GOT3 (cell line): ENCODE measurements at regions not wholly inside any gene's neighbourhood (a gene's known extent, or its start where the extent isn't known, plus 50 kb on each side); places are given as distances from the start of the nearest gene placed in this dataset.

Source experiments
- DNase-seq: peaks from one replicate; lab custom pipeline; 2025; ENCODE audit warnings: mixed read lengths; lab: John Stamatoyannopoulos, UW

GRCh38 chr1:60350531-60350930, 277.0 kb upstream of the C1orf87 start:
- DNase-seq, result no peak

DNA sequence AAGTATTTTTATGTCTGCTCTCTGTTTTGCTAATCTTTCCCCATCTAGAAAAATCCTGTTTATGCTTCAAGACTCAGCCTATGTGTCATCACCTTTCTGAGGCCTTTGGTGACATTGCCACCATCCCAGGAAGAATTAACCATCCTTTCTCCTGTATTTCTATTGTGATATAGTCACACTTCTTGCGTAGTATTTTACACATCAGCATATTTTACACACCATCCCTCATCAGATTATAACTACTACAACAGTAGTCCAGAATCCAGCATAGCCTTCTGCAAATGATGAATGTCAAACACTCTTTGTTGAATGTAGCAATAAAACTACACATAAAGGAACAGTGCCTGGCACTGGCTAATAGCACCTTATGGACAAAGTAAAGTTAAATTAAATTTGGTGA, 275.3 kb upstream of the C1orf87 start:
- DNase-seq, result no peak

- no peak for DNase-seq
These were observed 272.1 kb upstream of the C1orf87 start for GRCh38 chr1:60345621-60346020.

DNA sequence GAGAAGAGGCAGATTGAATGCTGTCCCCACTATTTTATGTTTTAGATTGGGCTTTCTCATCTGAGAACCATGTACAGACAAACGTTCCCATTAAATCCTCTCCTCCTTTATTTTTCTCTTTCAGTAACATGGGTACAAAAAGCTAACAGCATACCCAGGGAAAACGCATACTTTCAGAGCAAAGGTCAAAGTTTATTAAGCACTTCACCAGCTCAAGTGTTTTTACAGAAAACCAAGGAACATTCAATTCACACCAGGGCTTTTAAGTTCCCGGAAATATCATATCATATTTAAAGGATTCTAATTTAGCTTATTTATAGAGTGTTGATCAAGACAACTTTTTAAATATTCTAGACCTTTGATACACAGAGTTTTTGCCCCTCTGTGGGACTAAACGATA, 271.5 kb upstream of the C1orf87 start:
- DNase-seq, result no peak

- DNase-seq, result no peak
These were observed 270.2 kb upstream of the C1orf87 start for GRCh38 chr1:60343736-60344135.

DNA sequence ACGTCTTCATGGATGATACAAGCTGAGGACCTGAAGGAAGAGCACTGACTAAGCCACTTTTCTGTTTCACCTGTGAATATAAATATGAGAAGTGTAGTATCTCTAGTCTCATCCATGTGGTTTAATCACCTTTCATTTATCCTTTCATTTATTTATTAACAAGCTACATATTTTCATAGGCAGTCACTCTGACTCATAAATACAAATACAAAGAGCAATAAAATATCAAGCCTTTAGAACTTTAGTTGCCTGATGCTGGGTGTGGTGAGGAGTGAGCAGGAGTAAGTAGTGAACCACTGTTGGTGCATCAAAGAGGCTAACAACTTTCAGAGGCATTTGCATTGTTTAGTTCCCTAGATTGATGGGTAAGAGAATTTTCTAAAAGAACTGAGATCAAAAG, 269.0 kb upstream of the C1orf87 start:
- no peak for DNase-seq

GRCh38 chr1:60341274-60341673, 267.7 kb upstream of the C1orf87 start:
- no peak for DNase-seq

GRCh38 chr1:60331647-60332046, 258.1 kb upstream of the C1orf87 start:
- DNase-seq, result no peak

DNA sequence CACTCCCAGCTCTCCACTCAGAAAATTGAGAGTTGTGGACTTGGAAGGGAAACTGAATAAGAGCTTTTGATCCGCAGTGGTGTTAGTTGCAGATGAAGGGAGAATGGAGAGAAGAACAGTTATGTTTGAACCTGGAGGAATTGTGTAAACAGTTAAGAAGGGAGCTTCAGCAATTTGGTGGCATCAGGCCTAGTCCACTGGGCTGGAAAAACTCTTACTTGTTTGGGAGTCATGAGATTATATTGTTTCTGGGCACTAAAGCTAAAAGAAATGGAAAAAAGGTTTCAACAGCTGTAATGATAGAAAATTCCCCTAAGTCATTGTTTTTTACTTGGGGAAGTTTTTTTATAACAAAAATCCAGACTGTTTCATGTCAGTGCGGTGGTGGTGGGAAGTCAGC, 256.1 kb upstream of the C1orf87 start:
- no peak for DNase-seq

DNA sequence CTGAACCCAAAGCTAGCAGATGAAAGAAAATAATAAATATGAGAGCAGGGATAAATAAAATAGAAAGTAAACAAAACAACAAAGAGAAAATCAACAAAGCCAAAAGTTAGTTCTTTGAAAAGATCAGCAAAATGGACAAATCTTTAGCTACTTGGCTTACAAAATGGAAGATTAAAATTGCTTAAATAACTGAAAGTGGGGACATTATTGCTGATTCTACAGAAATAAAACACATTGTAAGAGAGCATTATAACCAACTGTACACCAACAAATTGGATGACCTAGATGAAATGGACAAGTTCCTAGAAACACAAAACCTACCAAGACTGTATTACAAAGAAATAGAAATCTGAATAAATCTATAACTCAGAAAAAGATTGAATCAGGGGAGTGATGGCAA, 238.3 kb upstream of the C1orf87 start:
- no peak for DNase-seq

DNA sequence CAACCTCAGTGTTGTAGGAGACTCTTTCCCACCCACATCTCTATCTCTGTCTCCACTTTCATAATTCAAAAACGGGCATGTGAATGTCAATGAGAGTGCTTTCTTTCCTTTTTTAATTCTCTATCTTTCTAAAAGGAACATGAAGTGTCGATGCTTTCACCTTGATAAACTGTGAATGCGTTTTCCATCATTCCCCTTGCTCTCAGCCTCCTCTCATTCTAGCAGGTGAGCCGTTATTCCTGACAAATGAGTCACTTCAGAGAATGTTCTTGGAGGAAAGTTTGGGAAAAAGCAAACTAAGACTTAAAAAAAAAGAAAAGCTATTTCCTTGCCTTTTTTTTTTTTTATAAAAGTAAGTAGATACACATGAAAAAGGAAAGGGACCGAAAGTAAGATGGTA, 226.0 kb upstream of the C1orf87 start:
- DNase-seq, result no peak

GRCh38 chr1:60298290-60298689, 224.7 kb upstream of the C1orf87 start:
- DNase-seq, result no peak

DNA sequence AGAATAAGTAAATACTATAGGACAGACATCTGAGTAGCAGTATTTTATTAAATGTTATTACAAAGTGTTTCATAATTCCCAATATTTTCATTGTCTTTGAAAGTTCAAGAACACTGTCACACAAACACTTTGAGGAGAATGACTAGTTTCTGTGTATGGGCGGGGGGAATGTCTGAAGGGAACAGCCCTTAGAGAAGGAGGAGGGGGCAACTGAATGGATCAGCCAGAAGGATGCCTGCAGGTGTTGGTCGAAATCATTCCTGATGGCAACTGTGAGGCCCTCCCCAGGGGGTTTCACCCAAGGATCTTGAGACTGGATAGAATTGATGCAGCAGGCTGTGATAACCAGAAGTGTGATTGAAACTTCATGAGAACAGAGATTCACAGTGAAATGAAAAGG, 223.2 kb upstream of the C1orf87 start:
- no peak for DNase-seq

DNA sequence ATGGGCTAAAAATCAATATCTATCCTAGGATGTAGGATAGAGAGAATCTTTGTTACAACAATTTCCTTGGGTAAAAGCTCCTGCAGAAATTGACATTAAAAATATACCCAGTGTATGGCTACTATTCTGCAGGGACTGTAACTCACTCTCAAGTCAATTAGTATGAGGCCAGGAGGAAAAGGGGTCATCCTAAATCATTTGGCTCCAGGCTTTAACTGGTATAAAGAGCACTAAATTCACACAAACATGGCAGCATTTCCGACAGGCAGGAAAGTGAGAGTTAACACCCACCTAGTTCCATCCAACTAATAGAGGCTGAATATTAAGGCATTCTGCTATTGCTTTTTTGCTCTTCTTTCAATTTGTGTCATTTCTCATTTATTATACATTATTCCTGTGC, 218.6 kb upstream of the C1orf87 start:
- DNase-seq, result no peak

DNA sequence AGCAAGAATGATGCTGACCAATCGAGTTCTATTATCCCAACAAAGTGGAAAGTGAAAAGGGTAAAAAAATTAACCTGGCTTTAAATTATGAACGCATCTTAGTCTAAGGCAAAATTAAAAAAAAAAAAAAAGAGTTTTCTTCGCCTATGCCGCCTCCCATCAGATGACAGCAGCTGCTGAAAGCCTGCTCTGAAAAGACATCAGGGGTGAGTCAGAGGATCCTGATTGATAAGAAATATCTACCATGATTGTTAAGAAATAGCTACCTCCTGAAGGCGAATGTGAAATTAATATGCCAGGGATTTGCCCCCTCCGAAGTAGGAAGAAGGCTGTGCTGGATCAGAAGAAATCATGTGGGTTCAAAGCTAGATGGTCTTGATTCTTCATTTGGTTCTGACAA, 216.8 kb upstream of the C1orf87 start:
- no peak for DNase-seq

GRCh38 chr1:60287536-60287935, 214.0 kb upstream of the C1orf87 start:
- no peak for DNase-seq

DNA sequence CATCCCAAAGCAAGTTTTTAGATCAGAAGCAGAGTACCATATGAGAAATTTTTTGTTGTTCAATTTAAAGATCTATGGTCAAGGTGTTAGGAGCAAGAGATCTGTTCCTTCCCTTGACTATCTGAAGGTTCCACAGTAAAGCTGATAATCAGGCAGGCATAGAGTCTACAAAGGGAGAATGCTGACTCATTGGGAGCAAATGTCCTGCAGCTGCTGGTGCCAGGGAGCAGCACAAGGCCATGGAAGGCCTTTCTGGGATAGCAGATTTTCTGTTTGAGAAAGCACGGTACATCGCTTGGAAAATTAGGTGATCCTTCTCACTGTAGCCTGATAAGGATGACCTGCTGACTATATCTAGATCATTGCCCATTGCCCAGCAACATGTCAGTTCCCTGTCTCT, 210.1 kb upstream of the C1orf87 start:
- no peak for DNase-seq

GRCh38 chr1:60281360-60281932, 207.9 kb upstream of the C1orf87 start:
- no peak for DNase-seq

DNA sequence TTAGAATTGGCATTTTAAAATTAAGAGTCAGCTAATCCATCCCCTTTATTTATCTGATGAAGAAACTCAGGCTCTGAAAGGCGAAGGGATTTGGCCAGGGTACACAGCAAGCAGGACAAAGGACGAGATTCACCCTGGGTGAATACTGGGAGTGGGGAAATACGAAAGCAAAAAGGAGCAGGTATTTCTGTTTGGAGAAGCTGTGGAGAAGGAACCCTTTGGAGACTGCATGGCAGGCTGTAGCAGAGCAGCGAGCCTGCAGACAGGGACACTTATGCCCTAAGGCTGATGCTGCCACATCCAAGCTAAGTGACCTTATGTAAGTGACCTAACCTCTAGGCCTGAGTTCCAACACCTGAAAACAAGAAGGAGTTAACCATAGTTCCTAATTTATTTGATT, 207.2 kb upstream of the C1orf87 start:
- no peak for DNase-seq

DNA sequence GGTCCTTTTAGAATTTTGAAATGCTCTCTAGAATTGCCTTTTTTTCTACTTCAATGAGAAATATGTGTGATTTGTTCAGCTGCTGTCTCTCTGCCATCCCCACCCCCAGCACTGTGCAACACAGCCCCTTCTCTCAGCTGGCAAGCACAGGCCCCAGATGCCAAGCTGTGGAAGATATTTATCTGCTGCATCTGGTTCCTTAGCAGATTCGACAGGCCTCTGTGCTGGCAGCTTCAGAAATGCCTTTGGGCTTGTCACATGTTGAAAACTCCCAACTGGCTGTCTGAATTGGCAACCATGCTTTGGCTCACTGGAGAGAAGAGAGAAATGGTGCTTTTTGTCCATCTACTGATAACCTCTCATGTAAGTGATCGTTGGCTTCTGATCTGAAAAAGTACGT, 206.7 kb upstream of the C1orf87 start:
- DNase-seq, result no peak

GRCh38 chr1:60279798-60280197, 206.2 kb upstream of the C1orf87 start:
- DNase-seq, result no peak

- DNase-seq, result no peak
These were observed 203.7 kb upstream of the C1orf87 start for GRCh38 chr1:60277269-60277668.

DNA sequence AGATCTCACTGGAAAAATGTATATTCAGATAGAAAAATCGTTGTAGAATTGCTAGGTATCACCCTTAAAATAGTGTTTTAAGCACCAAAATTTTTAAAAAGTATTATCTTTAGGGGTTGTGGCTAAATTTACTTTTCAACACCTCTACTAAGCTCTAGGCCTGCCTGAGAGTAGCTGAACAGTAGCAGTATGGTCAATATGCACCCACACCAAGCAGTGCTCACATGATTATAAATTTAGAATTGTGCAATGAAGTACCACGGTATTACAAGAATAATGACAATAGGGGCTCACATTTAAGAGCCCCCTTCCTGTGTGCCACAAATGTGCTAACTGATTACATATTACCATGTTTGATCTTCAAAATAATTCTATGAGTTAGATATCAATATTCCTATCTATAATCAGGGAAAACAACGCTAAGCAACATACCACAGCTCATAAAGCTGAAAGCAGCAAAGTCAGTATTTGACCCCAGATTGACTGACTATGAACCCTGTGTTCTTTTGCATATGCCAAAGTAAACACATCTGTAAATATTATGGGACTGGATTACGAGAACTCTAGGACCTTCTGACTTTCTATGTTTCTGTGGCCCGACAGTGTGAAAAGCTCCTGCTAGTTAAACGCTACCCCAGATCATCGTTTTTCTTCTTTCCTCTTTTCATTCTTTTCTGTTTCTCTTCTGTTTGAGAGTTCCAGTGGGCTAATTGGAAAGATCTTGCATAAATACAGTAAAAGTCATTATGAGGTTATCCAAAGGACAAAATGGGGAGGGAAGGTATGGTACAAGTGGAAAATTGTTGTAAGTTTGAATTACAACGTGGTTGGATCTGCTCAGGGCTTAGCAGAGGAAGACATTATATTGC, 201.1 kb upstream of the C1orf87 start:
- DNase-seq, result no peak

GRCh38 chr1:60273185-60273584, 199.6 kb upstream of the C1orf87 start:
- no peak for DNase-seq
